HS-5 (cell line): ENCODE measurements at regions not wholly inside any gene's neighbourhood (a gene's known extent, or its start where the extent isn't known, plus 50 kb on each side); places are given as distances from the start of the nearest gene placed in this dataset.

Source experiments
- DNase-seq: peaks from one replicate; pipeline ENCODE4 v3.0.0-alpha.2; 2012; ENCODE audit warnings: low read depth

DNA sequence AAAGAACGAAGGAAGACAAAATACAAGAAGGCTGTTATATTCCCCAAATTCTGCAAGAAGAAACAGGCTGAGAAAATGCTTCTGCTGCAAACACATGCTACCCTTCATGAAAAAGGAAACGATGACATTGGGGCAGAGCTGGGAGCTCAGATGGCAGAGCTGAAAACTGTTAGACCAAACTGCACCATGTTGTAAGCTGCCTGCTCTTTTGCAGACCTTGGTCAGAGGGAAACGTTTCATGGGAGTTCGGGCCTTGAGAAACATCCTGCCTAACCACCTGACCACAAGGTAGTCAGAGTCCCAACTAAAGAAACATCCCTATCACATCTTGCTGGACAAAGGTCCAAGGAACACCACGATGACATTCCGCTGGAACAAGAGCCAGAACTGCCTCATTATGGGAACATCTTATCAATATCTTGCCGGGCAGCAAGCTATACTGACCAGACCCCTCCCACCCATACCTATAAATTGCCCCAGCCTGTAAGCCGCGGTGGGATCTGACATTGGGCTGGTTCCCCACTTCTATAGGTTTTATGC lies 110.7 kb upstream of the CTSC start:
- no peak for DNase-seq

DNA sequence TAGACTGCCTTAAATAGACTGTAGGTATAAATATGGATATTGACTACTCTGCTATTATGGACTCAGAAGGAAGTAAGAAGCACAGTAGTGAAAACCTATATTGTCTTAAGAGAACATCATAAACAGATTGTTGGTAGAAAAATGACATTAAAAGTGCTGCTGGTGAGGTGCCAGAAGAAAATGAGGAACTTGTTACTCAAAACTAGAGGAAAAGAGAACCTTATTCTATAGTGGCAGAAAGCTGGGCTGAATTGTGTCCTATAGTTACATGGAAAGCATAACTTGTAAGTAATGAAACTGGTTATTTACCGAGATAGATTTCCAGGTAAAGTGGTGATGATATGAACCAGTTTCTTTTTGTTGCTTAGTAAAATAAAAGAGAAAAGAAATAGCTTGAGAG lies 109.7 kb upstream of the CTSC start:
- no peak for DNase-seq

DNA sequence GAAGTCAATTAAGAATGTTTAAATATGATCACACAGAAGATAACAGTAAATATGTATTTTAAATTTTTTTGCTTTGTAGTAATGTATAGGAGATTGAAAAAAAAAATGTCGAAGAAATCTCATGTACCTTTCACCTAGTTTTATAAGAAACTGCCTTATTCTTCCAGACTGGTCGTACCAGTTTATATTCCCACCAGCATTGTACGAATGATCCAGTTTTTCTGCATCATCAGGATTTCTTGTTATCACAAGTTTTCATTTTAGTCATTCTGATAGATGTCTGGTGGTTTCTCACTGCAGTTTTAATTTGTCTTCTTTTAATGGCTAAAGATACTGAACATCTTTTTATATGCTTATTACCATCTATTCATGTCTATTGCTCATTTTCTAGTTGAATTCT lies 101.8 kb upstream of the CTSC start:
- DNase-seq = no peak

DNA sequence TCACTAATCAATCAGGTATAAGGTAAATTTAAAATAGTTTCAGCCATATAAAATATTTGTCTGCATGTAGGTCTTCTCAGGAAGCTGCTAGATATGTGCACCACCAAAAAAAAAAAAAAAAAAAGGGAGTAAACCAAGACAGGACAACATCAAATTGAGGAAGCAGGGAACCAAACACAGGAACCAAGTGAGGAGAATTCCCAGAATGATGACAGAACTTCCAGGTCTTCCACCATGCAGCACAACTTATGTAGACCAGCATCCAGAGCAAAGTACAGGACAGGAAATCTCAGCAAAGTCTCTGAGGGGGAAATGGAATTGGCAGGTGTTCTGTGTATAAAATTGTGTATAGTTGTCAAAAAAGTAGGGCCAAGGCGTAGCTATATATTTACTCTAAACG lies 101.2 kb upstream of the CTSC start:
- no peak for DNase-seq

DNA sequence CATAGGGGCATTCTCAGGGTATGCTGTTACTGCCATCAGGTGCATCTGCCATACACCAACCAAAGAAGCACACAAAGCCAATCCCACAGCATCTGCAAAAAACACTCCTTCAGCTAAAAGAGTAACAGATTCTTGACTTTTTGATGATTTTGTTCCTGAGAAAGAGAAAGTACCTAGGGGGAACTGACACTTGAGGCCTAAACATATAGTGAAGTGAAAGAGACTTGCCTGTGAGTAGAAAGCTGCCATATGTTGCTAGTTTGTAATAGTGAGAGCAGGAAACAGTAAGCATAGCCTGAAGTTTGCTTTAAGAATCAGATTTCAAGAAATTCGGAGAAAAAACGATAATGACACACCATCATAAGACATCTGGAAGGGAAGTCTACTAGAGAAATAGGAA lies 97.9 kb upstream of the CTSC start:
- no peak for DNase-seq

DNA sequence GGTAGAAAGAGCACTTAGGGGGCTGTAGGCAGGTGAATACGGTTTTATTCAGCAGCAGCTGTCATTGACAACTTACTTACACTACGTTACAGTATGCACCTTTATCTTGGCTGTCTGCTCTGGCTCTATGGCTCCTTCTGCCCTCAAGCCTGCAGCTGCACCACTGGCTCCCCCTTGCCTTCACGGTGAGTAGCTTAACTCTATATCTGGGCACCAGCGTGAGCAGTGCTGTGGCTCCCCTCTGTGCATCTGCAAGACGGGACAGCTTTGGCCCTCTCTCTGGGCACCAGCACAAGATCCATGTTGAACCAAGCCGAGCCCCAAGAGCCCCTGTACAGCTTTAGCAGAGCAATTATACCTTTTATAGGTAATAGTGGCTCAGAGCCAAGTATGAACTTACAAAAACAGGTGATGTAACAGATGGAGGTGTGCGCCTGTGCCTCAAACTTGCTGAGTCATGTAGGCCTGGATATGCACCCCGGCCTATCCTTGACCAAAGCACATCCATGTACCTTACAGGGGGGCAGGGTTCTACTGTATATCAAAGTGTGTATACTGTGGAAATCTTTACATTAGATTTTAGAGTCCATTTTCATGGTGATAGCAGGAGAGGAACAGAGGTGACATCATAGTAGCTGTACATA lies 96.9 kb upstream of the CTSC start:
- DNase-seq = no peak

DNA sequence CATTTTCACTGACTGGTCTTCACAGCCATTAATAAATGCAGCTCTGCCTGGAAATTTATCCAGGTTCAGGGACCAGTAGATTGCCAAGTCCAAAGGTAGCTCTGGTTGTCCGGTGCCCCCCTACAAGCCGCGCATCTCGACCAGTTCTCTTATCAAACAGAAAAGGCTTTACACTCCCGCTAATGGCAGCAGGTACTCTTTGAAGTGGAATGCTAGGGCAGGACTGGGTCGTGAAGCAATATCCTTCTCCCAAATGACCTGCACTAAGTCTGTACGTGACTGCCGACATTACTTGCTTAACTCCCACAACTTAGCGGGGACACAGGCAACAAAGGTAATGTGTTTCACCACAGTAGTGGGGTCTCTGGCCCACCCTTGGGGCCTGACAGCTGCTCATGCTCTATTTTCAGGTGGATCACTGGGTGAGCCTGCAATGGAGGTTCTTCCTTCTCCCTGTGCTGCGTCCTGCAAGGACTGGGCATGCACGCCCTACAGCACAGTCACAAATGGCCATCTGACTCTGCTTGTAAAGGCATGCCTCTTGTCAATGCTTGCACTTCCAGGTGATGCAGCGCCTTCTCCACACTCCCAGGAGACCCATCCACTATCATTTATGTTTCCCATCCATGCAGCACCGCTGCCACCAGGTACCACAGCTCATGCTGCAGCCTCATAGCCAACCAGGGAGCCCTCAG lies 96.1 kb upstream of the CTSC start:
- no peak for DNase-seq

DNA sequence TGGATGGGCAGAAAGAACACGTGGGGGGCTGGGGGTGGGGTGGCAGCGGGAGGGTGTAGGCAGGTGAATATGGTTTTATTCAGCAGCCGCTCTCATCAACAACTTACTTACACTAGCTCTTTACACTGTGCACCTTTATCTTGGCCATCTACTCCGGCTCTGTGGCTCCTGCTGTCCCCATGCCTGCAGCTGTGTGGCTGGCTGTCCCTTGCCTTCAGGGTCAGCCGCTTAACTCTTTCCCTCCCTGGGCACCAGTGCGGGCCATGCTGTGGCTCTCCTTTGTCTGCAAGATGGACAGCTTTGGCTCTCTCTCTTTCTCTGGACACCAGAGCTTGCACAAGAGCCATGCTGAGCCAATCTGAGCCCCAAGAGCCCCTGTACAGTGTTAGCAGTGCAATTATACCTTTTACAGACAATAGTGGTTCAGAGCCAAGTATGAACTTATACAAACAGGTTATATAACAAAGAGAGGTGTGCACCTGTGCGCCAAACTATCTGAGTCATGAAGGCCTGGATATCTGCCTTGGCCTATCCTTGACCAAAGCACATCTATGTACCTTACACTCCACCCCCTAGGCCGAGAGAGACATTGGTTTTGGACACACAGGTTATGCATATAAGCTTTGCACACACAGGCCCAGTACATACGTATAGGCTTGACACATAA lies 94.3 kb upstream of the CTSC start:
- no peak for DNase-seq

DNA sequence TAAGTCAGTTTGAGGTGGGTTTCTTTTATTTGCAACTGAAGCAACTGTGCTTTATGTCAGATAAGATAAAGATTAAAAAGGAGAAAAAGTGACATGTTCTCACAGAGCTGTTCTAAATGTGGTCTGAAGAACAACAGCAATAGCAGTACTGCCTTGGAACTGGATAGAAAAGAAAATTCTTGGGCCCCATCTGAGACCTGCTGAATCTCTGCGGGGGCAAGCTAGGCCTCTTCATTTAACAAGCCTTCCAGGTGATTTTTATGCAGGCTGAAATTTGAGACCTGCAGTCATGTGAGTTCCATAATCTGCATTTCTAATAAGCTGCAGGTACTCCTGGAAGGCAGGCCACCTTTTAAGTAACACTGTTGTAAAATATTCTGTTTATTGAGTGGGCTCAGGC lies 91.4 kb upstream of the CTSC start:
- DNase-seq = no peak

DNA sequence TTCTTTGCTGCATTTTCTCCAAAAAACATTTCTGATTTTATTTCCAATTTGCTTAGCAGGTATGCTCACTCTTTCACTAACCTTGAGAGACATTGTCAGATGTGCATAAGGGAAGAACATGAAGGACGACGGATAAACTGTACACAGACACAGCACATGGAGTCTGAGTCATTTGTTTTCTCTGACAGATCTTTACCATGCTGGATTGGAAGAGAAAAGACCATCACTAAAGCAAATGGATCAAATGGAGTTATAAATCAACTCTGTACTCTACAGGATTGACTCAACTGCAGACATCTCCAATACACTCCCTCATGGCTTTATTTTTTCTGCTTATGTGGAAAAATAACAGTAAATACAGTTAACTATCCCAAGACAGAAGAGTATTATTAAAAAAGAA lies 90.2 kb upstream of the CTSC start:
- no peak for DNase-seq

DNA sequence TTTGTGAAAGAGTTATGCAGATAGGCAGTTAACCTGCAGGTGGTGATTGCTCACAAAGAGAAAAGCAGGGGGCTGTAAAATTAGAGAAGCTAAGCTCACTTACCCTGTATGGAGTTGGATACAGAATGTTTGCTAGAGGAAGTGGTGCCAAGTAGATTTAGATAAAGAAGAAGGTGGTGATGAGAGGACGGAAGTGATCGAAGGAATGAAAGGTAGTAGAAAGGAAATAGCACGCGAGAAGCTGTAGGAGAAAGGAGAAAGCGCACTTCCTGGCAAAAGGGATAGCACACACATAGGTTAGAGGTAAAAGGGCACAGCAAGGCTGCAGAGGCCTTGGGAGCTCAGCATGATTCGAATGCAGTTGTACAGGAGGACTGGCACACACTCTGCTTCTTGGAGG lies 87.3 kb upstream of the CTSC start:
- DNase-seq = no peak

DNA sequence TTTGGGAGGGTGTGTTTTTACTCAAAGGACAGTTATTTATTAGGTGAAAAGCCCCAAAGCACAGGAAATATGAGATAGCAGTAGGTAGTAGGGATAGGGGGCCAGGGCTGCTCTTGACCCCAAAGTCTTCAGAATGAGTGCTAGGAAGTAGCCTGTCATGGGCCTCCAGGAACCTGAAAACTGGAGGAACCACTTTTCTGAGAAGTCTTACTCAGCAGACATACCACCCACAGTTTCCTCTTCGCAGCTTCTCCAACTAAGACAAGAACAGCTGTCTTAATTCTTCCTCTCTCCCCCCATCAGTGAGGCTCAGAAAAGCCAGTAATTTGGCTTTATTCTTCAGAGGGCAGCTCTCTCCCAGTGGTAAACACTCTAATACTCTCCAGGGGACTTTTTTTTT lies 84.0 kb upstream of the CTSC start:
- no peak for DNase-seq

DNA sequence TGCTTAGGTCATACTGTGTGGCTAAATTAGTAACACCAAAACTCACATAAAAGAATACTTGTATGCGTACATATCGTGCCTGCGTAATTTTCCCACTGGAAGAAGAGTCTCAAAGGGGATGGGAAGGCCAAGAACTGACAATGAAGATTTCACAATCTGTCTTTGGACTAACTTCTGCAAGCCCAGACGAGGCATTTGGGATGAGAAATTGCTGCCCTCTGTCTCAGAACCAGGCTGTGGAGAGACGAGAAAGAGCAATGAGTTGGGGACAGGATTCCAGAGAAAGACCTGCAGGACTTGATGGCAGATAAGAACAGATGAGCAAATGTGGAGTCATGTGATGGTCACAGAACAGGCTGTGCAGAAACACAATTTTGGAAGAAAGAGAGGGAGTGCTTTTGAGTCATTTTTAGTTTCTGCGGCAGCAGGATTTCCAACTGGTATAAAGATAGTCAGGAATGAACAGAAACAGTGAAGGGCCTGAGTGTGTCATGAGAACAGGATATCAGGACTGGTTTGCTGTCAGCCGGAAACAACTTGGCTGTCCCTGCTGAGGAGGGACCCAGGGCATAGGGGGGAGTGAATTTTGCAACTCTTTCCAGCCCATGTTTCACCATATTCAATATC lies 82.7 kb upstream of the CTSC start:
- peak; percentile 73 for DNase-seq

DNA sequence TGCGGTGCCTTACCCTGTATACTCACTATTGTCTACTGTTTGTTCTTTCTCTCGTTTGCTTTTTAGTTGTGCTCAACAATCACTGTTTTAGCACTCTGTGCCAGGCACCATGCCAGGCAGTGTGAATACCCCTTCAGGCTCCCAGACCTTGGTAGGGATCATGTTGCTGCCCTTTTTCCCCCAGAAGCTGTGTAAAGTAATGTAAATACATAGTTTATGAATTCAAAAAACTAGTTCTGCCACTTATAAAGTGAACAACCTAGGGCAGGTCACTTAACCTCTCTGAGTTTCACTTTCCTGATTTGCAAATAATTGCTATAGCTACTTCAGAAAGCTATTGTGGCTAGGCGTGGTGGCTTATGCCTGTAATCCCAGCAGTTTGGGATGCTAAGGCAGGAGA lies 81.0 kb upstream of the CTSC start:
- no peak for DNase-seq

DNA sequence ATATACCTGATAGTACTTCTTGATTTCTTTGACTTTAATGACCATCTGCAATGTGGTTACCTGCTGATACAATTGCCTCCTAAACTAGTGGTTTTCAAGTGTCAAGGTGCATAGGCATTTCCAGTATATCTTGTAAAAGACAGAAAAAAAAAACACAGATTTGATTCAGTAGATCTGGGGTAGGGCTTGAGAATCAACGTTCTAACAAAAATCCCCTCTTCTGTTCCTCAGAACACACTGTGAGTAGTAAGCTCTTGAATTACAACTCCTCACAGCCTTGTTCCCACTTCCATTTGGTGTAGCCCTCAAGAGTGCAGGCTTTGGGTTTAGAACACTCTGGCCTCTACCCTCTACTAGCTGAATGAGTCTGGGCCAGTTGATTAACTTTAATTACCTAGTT lies 78.0 kb upstream of the CTSC start:
- DNase-seq = no peak

DNA sequence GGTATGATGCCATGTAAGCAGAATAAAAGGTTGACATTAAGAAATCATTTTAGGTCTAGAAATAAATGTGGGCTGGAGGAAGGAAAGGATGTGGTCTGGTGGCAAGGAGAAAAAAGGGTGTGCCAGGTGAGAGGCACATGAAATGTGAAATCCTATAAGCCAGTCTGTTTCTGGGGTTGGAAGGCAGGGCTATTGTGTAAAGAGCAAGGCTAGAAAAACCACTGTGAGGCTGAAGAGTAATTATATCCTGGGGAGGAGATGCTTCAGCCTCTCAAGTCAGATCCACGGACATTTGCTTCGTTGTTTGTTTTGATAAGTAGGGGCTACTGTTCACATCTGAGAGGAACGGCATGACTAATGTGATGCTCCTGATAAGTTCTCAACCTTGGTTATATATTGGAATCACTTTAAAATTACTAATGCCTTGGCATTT lies 77.5 kb upstream of the CTSC start:
- no peak for DNase-seq

DNA sequence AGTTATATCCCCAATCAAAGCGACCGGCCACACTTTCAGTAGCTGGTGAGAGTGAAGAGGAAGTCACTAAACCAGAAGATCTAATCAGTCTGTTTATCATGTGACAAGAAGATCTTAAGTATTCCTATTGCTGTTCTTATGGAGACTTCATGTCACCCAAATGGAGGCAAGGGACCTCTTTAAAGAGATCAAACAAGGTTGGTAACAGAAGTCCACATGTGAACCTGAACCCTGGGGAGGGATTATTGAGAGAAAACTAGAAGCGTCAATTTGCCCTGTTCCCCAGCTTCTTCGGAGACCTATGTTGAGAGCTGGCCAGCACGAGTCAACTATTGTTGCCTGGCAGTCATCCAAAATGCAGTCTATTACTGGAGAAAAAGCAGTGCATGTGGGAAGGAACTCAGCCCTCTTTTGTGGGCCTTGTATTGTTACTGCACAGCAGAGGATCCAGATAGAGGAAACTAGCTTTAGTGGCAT lies 76.9 kb upstream of the CTSC start:
- no peak for DNase-seq

DNA sequence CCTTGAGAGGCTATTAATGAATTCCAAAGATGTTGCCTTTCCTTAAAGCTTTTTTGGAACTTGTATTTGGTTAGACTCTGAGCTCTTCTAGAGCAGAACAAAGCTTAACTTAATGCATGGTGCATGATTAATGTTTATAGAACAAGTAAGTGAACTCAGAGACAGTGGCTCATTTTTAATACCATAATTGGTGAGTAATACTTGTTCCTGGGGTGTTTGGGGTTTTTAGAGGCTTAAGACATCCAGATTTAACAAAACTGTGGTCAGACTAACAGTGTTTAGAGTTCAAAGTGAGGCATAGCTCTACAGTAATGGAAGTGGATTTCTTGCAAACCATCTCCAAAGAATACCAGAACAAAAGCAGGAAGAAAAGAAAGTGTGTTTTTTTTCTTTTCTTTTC lies 73.7 kb upstream of the CTSC start:
- no peak for DNase-seq

DNA sequence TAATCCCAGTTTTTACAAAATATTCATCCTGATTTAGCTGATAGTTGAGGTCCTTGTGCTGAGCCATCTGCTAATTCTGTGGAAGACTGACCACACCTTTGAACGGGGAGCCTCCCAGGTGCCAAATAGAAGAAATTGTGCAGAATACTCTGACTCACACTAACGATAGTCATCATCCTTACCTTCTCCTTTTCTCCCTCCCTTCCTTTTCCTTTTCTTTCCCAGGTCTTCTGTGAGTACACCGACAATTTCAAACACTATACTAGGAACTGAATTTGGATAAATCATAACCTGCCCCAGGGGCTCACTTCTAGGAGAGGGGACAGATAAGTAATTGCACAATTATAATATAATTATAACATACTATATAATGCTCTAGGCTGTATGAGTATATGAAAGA lies 73.1 kb upstream of the CTSC start:
- no peak for DNase-seq

DNA sequence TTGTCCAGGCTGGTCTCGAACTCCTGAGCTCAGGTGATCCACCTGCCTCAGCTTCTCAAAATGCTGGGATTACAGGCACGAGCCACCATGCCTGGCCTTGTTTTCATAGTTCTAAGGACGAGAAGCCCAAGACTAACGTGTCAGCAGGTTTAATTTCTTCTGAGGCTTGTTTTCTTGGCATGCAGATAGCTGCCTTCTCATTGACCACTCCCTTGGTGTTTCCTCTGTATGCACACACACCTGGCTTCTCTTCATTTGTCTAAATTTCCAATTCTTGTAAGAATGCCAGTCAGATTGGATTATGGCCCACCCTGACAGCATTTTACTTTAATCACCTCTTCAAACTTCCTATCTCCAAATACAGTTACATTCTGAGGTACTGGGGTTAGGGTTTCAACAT lies 72.5 kb upstream of the CTSC start:
- no peak for DNase-seq

DNA sequence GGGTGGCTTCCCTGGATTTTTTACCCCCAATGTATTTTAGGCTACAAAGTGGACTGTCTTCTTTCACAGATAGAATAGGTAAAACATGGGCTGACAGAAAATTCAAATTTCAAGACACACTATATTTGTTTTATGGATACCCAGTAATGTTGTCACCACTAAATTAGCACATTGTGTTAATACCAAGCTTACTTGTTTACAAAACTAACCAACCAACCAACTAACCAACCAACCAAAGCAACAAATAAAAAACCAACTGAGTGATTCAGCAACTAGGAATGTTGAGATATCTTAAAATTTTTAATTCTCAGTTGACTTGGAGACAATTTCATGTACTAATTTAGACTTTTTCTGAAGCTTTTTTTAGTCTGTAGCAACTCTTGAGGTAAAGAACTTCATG lies 69.3 kb upstream of the CTSC start:
- no peak for DNase-seq

DNA sequence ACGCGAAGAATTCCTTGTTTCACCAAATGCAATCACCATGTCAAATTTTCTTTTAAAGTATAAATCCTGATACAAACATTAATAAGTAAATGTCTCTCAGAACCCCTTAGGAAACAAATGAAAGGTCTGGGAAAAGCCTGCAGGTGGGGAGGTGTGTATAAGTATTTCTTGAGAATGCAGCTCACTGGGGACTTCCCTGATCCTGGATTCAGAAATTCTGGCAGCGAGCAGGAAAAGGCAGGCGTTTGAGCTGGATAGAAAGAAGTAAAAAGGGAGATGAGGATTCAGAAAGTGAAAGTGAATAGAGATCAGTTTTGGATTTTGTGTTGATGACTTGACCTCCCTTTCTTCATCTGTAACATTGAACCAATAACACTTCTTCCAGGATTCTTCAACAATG lies 68.3 kb upstream of the CTSC start:
- no peak for DNase-seq
